Kidney (tissue), 13 donors: ENCODE measurements at regions not wholly inside any gene's neighbourhood (a gene's known extent, or its start where the extent isn't known, plus 50 kb on each side); places are given as distances from the start of the nearest gene placed in this dataset.
A peak's percentile ranks its signal among the peaks of the same experiment; 100 is the strongest.

Experiments
- DNase-seq, 5 donors: peaks; one replicate each; pipeline ENCODE4 v3.0.0-alpha.2; 2013 to 2020
- FAIRE-seq: peaks from 2 replicates; lab custom pipeline; 2012; peaks lifted over from hg19 to GRCh38; lab: Jason Lieb, UNC
- H3K27ac ChIP-seq, 2 donors: one replicate each; pipeline ENCODE4 v1.7.0; 2013; ENCODE audit warnings: low read depth in 2 of 2, low read length in 2 of 2, inconsistent platforms in 1 of 2
- H3K27me3 ChIP-seq: one replicate; pipeline ENCODE4 v1.7.1; 2013; ENCODE audit warnings: low read length, inconsistent platforms; ENCODE audit not compliant: control insufficient read depth, insufficient read depth
- H3K36me3 ChIP-seq, 3 donors: one replicate each; pipeline versions ENCODE4 v1.7.0 to v1.7.1; 2013; ENCODE audit warnings: low read length in 3 of 3, control low read depth in 1 of 3, inconsistent platforms in 1 of 3; ENCODE audit not compliant: insufficient read depth in 3 of 3, control insufficient read depth in 2 of 3
- H3K4me1 ChIP-seq, 3 donors: one replicate each; pipeline versions ENCODE4 v1.7.0 to v1.7.1; 2013; ENCODE audit warnings: low read length in 3 of 3, inconsistent platforms in 1 of 3, low read depth in 1 of 3; ENCODE audit not compliant: control insufficient read depth in 2 of 3, insufficient read depth in 2 of 3
- H3K4me3 ChIP-seq, 3 donors: one replicate each; pipeline versions ENCODE4 v1.7.0 to v1.8.1; 2013; ENCODE audit warnings: low read length in 3 of 3, control low read depth in 1 of 3, inconsistent platforms in 1 of 3
- H3K9ac ChIP-seq, 3 donors: one replicate each; pipeline versions ENCODE4 v1.7.0 to v1.7.1; 2013; ENCODE audit warnings: low read length in 3 of 3, control low read depth in 1 of 3, inconsistent platforms in 1 of 3
- H3K9me3 ChIP-seq, 3 donors: one replicate each; pipeline versions ENCODE4 v1.7.0 to v1.7.1; 2013; ENCODE audit warnings: low read length in 3 of 3, control low read depth in 1 of 3, inconsistent platforms in 1 of 3; ENCODE audit not compliant: control insufficient read depth in 2 of 3, insufficient read depth in 1 of 3
- intact Hi-C: fragments of 100-400 bp; cut with DNase I; formaldehyde crosslinking; loops from one replicate; pipeline ENCODE4 v1.11.1; 2022
- TF ChIP-seq, protein P1 (sequence below): IDR thresholded peaks from 3 replicates; pipeline ENCODE4 v1.5.1; 2012; ENCODE audit warnings: mild to moderate bottlenecking, moderate library complexity, borderline replicate concordance; ENCODE audit not compliant: insufficient read depth; ENCODE audit errors: extremely low read depth
- donor health status: control.
- donor health status: control.
- donor health status: control.
- donor health status: control.
- donor health status: control.
- donor health status: DM: yes; HTN: yes; CAD: no.
- donor health status: Normal renal cell carcinoma (clear cell type).

- peak in 1 of 5 donors; percentile 37 for DNase-seq
- intact Hi-C loops = no loop called here
- Histone ChIP-seq H3K27me3 (no peaks in the 10 kb centered on the region), H3K4me1 (no peaks in the 10 kb centered on the region), H3K36me3 (no peaks in the 10 kb centered on the region), H3K27ac (no peak overlapping the region), H3K4me3 (no peak overlapping the region), H3K9ac (no peak overlapping the region), H3K9me3 (no peaks in the 10 kb centered on the region)
- FAIRE-seq = no peak
- TF ChIP-seq, protein P1, sequence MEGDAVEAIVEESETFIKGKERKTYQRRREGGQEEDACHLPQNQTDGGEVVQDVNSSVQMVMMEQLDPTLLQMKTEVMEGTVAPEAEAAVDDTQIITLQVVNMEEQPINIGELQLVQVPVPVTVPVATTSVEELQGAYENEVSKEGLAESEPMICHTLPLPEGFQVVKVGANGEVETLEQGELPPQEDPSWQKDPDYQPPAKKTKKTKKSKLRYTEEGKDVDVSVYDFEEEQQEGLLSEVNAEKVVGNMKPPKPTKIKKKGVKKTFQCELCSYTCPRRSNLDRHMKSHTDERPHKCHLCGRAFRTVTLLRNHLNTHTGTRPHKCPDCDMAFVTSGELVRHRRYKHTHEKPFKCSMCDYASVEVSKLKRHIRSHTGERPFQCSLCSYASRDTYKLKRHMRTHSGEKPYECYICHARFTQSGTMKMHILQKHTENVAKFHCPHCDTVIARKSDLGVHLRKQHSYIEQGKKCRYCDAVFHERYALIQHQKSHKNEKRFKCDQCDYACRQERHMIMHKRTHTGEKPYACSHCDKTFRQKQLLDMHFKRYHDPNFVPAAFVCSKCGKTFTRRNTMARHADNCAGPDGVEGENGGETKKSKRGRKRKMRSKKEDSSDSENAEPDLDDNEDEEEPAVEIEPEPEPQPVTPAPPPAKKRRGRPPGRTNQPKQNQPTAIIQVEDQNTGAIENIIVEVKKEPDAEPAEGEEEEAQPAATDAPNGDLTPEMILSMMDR = no peak
Measured at GRCh38 chr21:35314857-35315582, 265.9 kb upstream of the RUNX1 start.

DNA sequence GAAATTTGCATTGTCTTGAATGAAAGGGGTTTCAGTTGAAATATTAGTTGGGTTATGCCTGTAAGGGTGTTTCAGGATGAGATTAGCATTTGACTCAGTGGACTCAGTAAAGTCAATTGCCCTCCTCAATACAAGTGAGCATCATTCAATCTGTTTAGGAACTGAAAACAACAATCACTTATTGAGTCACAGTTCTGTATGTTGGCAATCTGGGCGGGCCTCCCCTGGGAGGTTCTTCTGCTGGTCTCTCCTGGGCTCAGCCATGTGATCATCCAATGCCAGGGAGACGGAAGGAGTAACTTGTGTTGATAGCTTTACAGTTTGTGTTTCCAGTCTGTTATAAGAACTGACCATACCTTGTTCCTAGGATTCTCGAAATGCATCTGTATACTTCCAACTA lies 262.9 kb upstream of the RUNX1 start:
- Histone ChIP-seq H3K27me3 (no peaks in the 10 kb centered on the region), H3K4me1 (no peaks in the 10 kb centered on the region), H3K9ac (no peak overlapping the region), H3K9me3 (no peaks in the 10 kb centered on the region), H3K4me3 (no peak overlapping the region), H3K36me3 (no peaks in the 10 kb centered on the region), H3K27ac (no peak overlapping the region)
- TF ChIP-seq, protein P1 = no peak
- intact Hi-C loops = no loop called here
- no peak for FAIRE-seq
- DNase-seq = no peak

DNA sequence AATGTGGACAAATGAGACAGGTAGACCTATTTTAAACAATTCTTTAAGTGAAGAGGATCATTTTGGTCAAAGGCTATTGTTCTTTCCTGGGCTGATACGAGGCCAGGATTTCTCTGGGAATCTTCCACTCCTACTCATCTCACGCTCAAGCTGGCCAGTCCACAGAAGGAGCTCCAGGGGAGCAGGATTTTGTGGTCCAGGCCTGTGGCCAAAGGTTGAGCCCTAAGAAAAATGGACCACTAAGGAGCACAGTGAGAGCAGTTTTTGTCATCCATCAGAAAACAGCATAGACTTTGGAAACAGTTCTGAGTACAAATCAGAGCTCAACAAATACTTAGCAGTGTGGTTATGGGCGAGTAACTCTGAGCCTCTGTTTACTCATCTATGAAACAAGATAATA lies 260.2 kb upstream of the RUNX1 start:
- intact Hi-C loops = no loop called here
- H3K9ac ChIP-seq = no peak overlapping the region
- FAIRE-seq (no peak), DNase-seq (no peak)
- H3K27ac ChIP-seq = no peak overlapping the region
- no peak overlapping the region for H3K4me3 ChIP-seq
- no peaks in the 10 kb centered on the region for H3K9me3 ChIP-seq
- no peaks in the 10 kb centered on the region for H3K36me3 ChIP-seq
- no peaks in the 10 kb centered on the region for H3K27me3 ChIP-seq
- TF ChIP-seq, protein P1 = no peak
- H3K4me1 ChIP-seq = no peaks in the 10 kb centered on the region

- intact Hi-C loops = no loop called here
- no peak overlapping the region for H3K27ac ChIP-seq
- H3K4me1 ChIP-seq = no peaks in the 10 kb centered on the region
- no peaks in the 10 kb centered on the region for H3K27me3 ChIP-seq
- no peak for FAIRE-seq
- TF ChIP-seq, protein P1 = no peak
- no peaks in the 10 kb centered on the region for H3K36me3 ChIP-seq
- H3K4me3 ChIP-seq = no peak overlapping the region
- H3K9ac ChIP-seq = no peak overlapping the region
- no peak for DNase-seq
- H3K9me3 ChIP-seq = no peaks in the 10 kb centered on the region
Measured at GRCh38 chr21:35303085-35303484, 254.0 kb upstream of the RUNX1 start.
